ENCODE measurements at regions not wholly inside any gene's neighbourhood (a gene's known extent, or its start where the extent isn't known, plus 50 kb on each side); places are given as distances from the start of the nearest gene placed in this dataset.

DNA sequence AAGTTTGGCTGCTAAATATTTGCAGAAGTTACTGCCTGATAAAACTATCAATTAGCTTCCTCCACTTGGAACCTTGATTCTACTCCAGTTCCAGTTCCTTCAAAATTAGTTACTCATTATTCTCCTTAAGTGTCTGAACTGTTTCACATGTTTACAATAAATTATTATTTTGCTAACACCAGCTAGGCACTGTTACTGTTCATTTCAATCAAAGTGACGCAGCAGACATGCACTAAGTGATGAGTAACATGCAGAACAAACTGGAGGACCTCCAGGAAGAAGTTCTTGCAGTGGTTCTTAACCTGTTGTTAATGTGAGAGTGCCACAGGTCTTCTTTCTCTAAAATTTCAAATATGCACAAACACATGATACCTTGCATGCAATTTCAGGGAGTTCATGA, 491.8 kb upstream of the SEMA3A start:
- POLR2A ChIA-PET = no interaction called here
- no TSS peak for BruUV-seq (replicated peaks)

More for the DNA sequence above, 491.8 kb upstream of the SEMA3A start:
- H2AFZ ChIP-seq (ENCODE audit: low read depth, low read length, poor library complexity, severe bottlenecking) = no peak overlapping the region
- CTCF ChIA-PET = no interaction called here
- no peaks in the 10 kb centered on the region for H3K9me2 ChIP-seq (ENCODE audit: insufficient read depth)
- no peak for ATAC-seq
- H4K20me1 ChIP-seq (ENCODE audit: insufficient read depth) = no peaks in the 10 kb centered on the region
- H3K79me2 ChIP-seq (ENCODE audit: insufficient read depth, low read length) = no peaks in the 10 kb centered on the region
- H3K27ac ChIP-seq (ENCODE audit: low read depth, low read length) = no peak overlapping the region
- RAD21 ChIA-PET (ENCODE audit: low non-redundant PET in 1 of 2, low total read pairs in 2 of 2, uncharacterized antibody in 2 of 2, unreplicated experiment in 2 of 2) = no interaction called here
- H3K4me3 ChIP-seq (replicated peaks in 1 of 2; ENCODE audit: low read depth in 1 of 2, low read length in 2 of 2) = no peak overlapping the region
- no peak overlapping the region for H3K4me2 ChIP-seq (ENCODE audit: low read length)
- no peaks in the 10 kb centered on the region for H3K36me3 ChIP-seq (ENCODE audit: control insufficient read depth in 1 of 2, insufficient read depth in 2 of 2, low read length in 2 of 2)
- TF ChIP-seq TCF7L2 (IDR thresholded peaks at IDR 0.05; ENCODE audit: borderline replicate concordance, extremely low read depth, insufficient read depth, insufficient read length) (no peak), SP1 (IDR thresholded peaks at IDR 0.05; ENCODE audit: low read depth) (no peak), SIN3A (IDR thresholded peaks at IDR 0.05; ENCODE audit: low read depth) (no peak), ZNF274 (IDR thresholded peaks at IDR 0.05; ENCODE audit: low read depth, low read length) (no peak), CEBPB (IDR thresholded peaks at IDR 0.05; ENCODE audit: low read depth) (no peak), EZH2phosphoT487 (IDR thresholded peaks at IDR 0.05; ENCODE audit: borderline replicate concordance) (no peak), RAD21 (IDR thresholded peaks at IDR 0.05; ENCODE audit: low read depth) (no peak), FOSL1 (IDR thresholded peaks at IDR 0.05; ENCODE audit: low read depth) (no peak), EZH2 (IDR thresholded peaks at IDR 0.05) (no peak), ZFX (IDR thresholded peaks at IDR 0.05) (no peak), JUND (IDR thresholded peaks at IDR 0.05) (no peak)
- TF ChIP-seq, protein P1, sequence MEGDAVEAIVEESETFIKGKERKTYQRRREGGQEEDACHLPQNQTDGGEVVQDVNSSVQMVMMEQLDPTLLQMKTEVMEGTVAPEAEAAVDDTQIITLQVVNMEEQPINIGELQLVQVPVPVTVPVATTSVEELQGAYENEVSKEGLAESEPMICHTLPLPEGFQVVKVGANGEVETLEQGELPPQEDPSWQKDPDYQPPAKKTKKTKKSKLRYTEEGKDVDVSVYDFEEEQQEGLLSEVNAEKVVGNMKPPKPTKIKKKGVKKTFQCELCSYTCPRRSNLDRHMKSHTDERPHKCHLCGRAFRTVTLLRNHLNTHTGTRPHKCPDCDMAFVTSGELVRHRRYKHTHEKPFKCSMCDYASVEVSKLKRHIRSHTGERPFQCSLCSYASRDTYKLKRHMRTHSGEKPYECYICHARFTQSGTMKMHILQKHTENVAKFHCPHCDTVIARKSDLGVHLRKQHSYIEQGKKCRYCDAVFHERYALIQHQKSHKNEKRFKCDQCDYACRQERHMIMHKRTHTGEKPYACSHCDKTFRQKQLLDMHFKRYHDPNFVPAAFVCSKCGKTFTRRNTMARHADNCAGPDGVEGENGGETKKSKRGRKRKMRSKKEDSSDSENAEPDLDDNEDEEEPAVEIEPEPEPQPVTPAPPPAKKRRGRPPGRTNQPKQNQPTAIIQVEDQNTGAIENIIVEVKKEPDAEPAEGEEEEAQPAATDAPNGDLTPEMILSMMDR (IDR thresholded peaks at IDR 0.05 in 2 of 3, conservative IDR thresholded peaks at IDR 0.05 in 1 of 3; ENCODE audit: borderline replicate concordance in 1 of 3, insufficient read depth in 1 of 3, low read depth in 2 of 3, low read length in 2 of 3) = no peak
- TF ChIP-seq, protein P2, sequence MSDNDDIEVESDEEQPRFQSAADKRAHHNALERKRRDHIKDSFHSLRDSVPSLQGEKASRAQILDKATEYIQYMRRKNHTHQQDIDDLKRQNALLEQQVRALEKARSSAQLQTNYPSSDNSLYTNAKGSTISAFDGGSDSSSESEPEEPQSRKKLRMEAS (IDR thresholded peaks at IDR 0.05) = no peak
- no peaks in the 10 kb centered on the region for H3K27me3 ChIP-seq (ENCODE audit: insufficient read depth, low read length)
- DNase-seq (ENCODE audit: low read depth, low spot score) = no peak
- intact Hi-C loops (cut with micrococcal nuclease) = no loop called here
- H3K4me1 ChIP-seq (ENCODE audit: control insufficient read depth in 1 of 2, insufficient read depth in 2 of 2, low read length in 2 of 2) = no peaks in the 10 kb centered on the region
- H3K9ac ChIP-seq (ENCODE audit: low read length) = no peak overlapping the region
- H3K9me3 ChIP-seq (ENCODE audit: control insufficient read depth in 1 of 2, insufficient read depth in 1 of 2, low read depth in 1 of 2, low read length in 2 of 2) = no peaks in the 10 kb centered on the region

All from HCT116 (cell line).